Neural crest cell (in vitro differentiated cells): ENCODE measurements at regions not wholly inside any gene's neighbourhood (a gene's known extent, or its start where the extent isn't known, plus 50 kb on each side); places are given as distances from the start of the nearest gene placed in this dataset.
A peak's percentile ranks its signal among the peaks of the same experiment; 100 is the strongest.

Experiments
- DNase-seq: peaks from one replicate; pipeline ENCODE4 v3.0.0; 2021; ENCODE audit warnings: low read depth, mixed read lengths, low spot score
- H3K27ac Mint-ChIP-seq: one replicate; pipeline ENCODE4 v1.8.0; 2021; ENCODE audit warnings: mild to moderate bottlenecking, mixed read lengths; ENCODE audit not compliant: unreplicated experiment
- H3K27me3 Mint-ChIP-seq: 2 replicates; pipeline ENCODE4 v1.8.0; 2021; ENCODE audit warnings: low read depth, mild to moderate bottlenecking, mixed read lengths
- H3K36me3 Mint-ChIP-seq: 2 replicates; pipeline ENCODE4 v1.8.0; 2021; ENCODE audit warnings: low read depth, mild to moderate bottlenecking, mixed read lengths
- H3K4me1 Mint-ChIP-seq: 2 replicates; pipeline ENCODE4 v1.8.0; 2021; ENCODE audit warnings: mixed read lengths
- H3K4me3 Mint-ChIP-seq: one replicate; pipeline ENCODE4 v1.8.0; 2021; ENCODE audit warnings: mild to moderate bottlenecking, mixed read lengths
- H3K9me3 Mint-ChIP-seq: 2 replicates; pipeline ENCODE4 v1.8.0; 2021; ENCODE audit warnings: mixed read lengths
- TF ChIP-seq, protein P1 (sequence below): fragments of 200-600 bp; sonication (generic); conservative IDR thresholded peaks from 2 replicates; pipeline ENCODE4 v1.5.0; 2021; ENCODE audit warnings: antibody characterized with exemption, mild to moderate bottlenecking

- Mint-ChIP-seq H3K27ac (no peak overlapping the region), H3K36me3 (peaks cover 6% of the 10 kb centered on the region), H3K9me3 (peaks cover 8% of the 10 kb centered on the region), H3K4me3 (no peak overlapping the region), H3K4me1 (no peaks in the 10 kb centered on the region), H3K27me3 (peaks cover 7% of the 10 kb centered on the region)
- no peak for DNase-seq
- TF ChIP-seq, protein P1, sequence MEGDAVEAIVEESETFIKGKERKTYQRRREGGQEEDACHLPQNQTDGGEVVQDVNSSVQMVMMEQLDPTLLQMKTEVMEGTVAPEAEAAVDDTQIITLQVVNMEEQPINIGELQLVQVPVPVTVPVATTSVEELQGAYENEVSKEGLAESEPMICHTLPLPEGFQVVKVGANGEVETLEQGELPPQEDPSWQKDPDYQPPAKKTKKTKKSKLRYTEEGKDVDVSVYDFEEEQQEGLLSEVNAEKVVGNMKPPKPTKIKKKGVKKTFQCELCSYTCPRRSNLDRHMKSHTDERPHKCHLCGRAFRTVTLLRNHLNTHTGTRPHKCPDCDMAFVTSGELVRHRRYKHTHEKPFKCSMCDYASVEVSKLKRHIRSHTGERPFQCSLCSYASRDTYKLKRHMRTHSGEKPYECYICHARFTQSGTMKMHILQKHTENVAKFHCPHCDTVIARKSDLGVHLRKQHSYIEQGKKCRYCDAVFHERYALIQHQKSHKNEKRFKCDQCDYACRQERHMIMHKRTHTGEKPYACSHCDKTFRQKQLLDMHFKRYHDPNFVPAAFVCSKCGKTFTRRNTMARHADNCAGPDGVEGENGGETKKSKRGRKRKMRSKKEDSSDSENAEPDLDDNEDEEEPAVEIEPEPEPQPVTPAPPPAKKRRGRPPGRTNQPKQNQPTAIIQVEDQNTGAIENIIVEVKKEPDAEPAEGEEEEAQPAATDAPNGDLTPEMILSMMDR: no peak
These were observed 89.1 kb upstream of the KLF14 start for GRCh38 chr7:130823060-130823459.

GRCh38 chr7:130825819-130826218 is 91.8 kb upstream of the KLF14 start:
- Mint-ChIP-seq H3K27me3 (no peaks in the 10 kb centered on the region), H3K36me3 (peaks cover 8% of the 10 kb centered on the region), H3K27ac (no peak overlapping the region), H3K9me3 (peaks cover 8% of the 10 kb centered on the region), H3K4me1 (no peaks in the 10 kb centered on the region), H3K4me3 (no peak overlapping the region)
- DNase-seq: no peak
- TF ChIP-seq, protein P1: no peak

- TF ChIP-seq, protein P1: no peak
- Mint-ChIP-seq H3K4me1 (no peaks in the 10 kb centered on the region), H3K9me3 (peaks cover 8% of the 10 kb centered on the region), H3K36me3 (peaks cover 8% of the 10 kb centered on the region), H3K27me3 (no peaks in the 10 kb centered on the region), H3K27ac (no peak overlapping the region), H3K4me3 (no peak overlapping the region)
- no peak for DNase-seq
These were observed 95.4 kb upstream of the KLF14 start for GRCh38 chr7:130829415-130829814.

DNA sequence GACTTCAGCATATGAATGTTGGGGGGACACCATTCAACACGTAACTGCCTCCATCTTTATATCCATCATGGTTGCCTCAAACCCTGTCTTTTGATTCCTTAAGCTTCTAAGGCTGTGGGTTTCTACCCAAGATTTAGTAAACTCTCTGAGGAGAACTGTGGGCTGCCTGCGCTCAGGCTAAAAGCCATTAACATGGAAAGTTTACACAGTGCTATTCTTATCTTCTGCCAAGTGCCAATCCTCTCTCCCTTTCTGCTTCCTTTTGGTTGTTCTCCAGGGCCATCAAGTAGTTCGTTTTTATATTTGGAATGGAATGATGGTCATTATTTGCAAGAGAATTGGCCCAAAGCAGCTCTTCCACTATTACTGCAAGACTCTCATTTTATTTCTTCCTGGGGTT is 97.3 kb upstream of the KLF14 start:
- DNase-seq: no peak
- Mint-ChIP-seq H3K27ac (no peak overlapping the region), H3K4me1 (no peaks in the 10 kb centered on the region)

DNA sequence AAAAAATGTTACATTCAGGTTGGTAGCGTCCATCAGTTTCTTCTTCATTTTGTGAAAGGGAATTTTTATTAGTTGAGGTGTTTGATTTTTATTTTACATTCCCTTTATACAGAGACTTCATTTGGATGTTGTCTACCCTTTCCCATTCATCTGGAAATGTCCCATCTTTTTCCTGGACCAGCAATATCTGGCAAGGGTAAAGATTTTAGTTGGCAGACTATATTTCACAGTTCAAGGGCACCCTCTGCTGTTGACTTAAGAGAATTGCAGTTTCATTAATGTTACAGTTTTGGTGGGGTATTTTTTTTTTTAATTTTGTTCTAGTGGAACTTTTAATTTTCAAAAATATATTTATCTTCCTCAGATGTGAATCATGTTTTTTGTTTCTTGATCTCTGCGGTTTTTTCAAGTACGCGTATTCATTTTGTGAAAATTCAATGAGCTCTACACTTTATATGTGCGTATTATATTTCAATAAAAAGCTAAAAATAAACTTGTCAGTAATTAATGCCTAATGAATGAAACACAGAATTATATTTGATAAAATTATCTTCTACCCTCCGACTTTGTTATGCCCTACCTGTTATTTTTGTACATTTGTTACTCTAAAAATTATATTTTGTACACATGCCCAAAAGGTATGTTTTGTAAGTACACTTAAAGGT is 97.9 kb upstream of the KLF14 start:
- H3K36me3 Mint-ChIP-seq: peaks cover 2% of the 10 kb centered on the region
- H3K27me3 Mint-ChIP-seq: peaks cover 11% of the 10 kb centered on the region
- H3K27ac Mint-ChIP-seq: no peak overlapping the region
- H3K4me1 Mint-ChIP-seq: no peaks in the 10 kb centered on the region
- TF ChIP-seq, protein P1: peak; percentile 90
- DNase-seq: peak; percentile 12
- H3K9me3 Mint-ChIP-seq: peaks cover 1% of the 10 kb centered on the region
- no peak overlapping the region for H3K4me3 Mint-ChIP-seq

More for the DNA sequence above, 97.3 kb upstream of the KLF14 start:
- TF ChIP-seq, protein P1: no peak
- H3K36me3 Mint-ChIP-seq: peaks cover 2% of the 10 kb centered on the region
- H3K9me3 Mint-ChIP-seq: peaks cover 4% of the 10 kb centered on the region
- no peak overlapping the region for H3K4me3 Mint-ChIP-seq
- peaks cover 11% of the 10 kb centered on the region for H3K27me3 Mint-ChIP-seq
